Astrocyte (in vitro differentiated cells and primary cell): ENCODE measurements at regions not wholly inside any gene's neighbourhood (a gene's known extent, or its start where the extent isn't known, plus 50 kb on each side); places are given as distances from the start of the nearest gene placed in this dataset.
"Not testable (repeated sequence)": the region's sequence is repeated elsewhere in the genome, so short reads cannot be mapped to it uniquely, and the experiment has no call there.

ENCODE experiments used
- DNase-seq: peaks from one replicate; pipeline ENCODE4 v3.0.0-alpha.2; 2010; ENCODE audit warnings: low read depth
- FAIRE-seq: peaks from 2 replicates; lab custom pipeline; 2011; peaks lifted over from hg19 to GRCh38; lab: Jason Lieb, UNC
- H2AFZ ChIP-seq: 2 replicates; pipeline ENCODE4 v1.6.0; 2012; ENCODE audit warnings: low read depth, low read length, inconsistent platforms
- H3K27ac ChIP-seq: 2 replicates; pipeline ENCODE4 v1.5.1; 2011; ENCODE audit warnings: low read depth, low read length, inconsistent platforms
- H3K27me3 ChIP-seq: 2 replicates; pipeline ENCODE4 v1.6.0; 2011; ENCODE audit warnings: low read length, inconsistent platforms; ENCODE audit not compliant: insufficient read depth
- H3K36me3 ChIP-seq: 2 replicates; pipeline ENCODE4 v1.5.1; 2011; ENCODE audit warnings: low read length, inconsistent platforms; ENCODE audit not compliant: insufficient read depth
- H3K4me1 ChIP-seq: 2 replicates; pipeline ENCODE4 v1.5.1; 2011; ENCODE audit warnings: low read length, inconsistent platforms; ENCODE audit not compliant: insufficient read depth
- H3K4me2 ChIP-seq: 2 replicates; pipeline ENCODE4 v1.6.0; 2012; ENCODE audit warnings: low read length, inconsistent platforms
- H3K4me3 ChIP-seq: 2 replicates; pipeline ENCODE4 v1.5.1; 2011; ENCODE audit warnings: low read depth, mild to moderate bottlenecking, low read length, inconsistent platforms; ENCODE audit not compliant: insufficient read depth
- H3K79me2 ChIP-seq: 2 replicates; pipeline ENCODE4 v1.6.0; 2012; ENCODE audit warnings: mild to moderate bottlenecking, low read length, inconsistent platforms; ENCODE audit not compliant: insufficient read depth
- H3K9ac ChIP-seq: 2 replicates; pipeline ENCODE4 v1.6.0; 2012; ENCODE audit warnings: mild to moderate bottlenecking, low read length, inconsistent platforms
- H3K9me3 ChIP-seq: 2 replicates; pipeline ENCODE4 v1.5.1; 2012; ENCODE audit warnings: low read depth, mild to moderate bottlenecking, low read length, inconsistent platforms; ENCODE audit not compliant: insufficient read depth
- H4K20me1 ChIP-seq: 2 replicates; pipeline ENCODE4 v1.6.0; 2012; ENCODE audit warnings: low read length, inconsistent platforms; ENCODE audit not compliant: insufficient read depth
- H3K27ac Mint-ChIP-seq: one replicate; pipeline ENCODE4 v1.8.0; 2021; ENCODE audit warnings: mild to moderate bottlenecking, mixed read lengths; ENCODE audit not compliant: unreplicated experiment
- H3K27me3 Mint-ChIP-seq: one replicate; pipeline ENCODE4 v1.8.0; 2021; ENCODE audit warnings: low read depth, mixed read lengths; ENCODE audit not compliant: unreplicated experiment
- H3K36me3 Mint-ChIP-seq: one replicate; pipeline ENCODE4 v1.8.0; 2021; ENCODE audit warnings: low read depth, mixed read lengths; ENCODE audit not compliant: unreplicated experiment
- H3K4me1 Mint-ChIP-seq: one replicate; pipeline ENCODE4 v1.8.0; 2021; ENCODE audit warnings: low read depth, mixed read lengths; ENCODE audit not compliant: unreplicated experiment
- H3K4me3 Mint-ChIP-seq: one replicate; pipeline ENCODE4 v1.8.0; 2021; ENCODE audit warnings: mild to moderate bottlenecking, moderate library complexity, mixed read lengths; ENCODE audit not compliant: unreplicated experiment
- H3K9me3 Mint-ChIP-seq: one replicate; pipeline ENCODE4 v1.8.0; 2021; ENCODE audit warnings: mild to moderate bottlenecking, mixed read lengths; ENCODE audit not compliant: unreplicated experiment
- EZH2 ChIP-seq: IDR thresholded peaks from 2 replicates; pipeline ENCODE4 v1.6.1; 2012; ENCODE audit warnings: mild to moderate bottlenecking, low read length, inconsistent platforms; ENCODE audit not compliant: insufficient read depth
- TF ChIP-seq, protein P1 (sequence below): IDR thresholded peaks from 2 replicates; pipeline ENCODE4 v1.5.1; 2011; ENCODE audit warnings: low read depth, mild to moderate bottlenecking, inconsistent platforms, low read length, moderate library complexity; ENCODE audit not compliant: insufficient read depth

DNA sequence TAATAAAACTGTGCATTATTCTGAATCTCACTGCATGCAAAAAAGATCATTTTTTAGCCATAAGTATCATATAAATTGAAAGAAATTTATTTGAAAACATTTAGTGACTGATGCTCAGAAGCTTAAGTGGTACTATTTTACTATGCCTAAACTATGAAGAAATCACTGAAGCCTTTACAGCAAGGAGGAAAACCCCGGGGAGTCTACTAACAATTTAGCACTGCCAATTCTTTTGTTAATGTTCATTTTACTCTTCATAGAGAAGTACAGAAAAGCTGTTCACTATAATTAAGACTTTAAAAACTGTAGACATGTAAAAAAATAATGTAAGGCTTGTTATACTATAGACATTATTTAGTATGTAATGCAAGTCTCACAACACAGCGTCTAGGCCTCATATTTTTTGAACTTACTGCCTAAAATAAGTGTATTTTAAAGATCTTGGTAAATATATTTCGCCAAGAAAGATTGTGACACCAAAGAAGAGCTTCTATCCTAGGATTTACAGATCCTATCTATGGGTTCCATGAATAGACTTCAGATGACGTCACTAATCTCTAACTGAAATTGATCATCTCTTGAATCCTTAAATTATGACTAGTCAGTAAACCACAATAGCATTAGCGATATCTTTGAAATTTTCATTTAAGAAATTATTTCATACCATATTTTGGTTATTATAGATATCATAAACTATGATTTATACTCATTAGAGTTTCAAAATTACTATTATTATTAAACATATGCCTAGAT lies 602.5 kb downstream of the TMA16 start:
- no peak overlapping the region for H3K4me3 Mint-ChIP-seq
- Histone ChIP-seq H3K36me3 (no peaks in the 10 kb centered on the region), H3K4me1 (no peaks in the 10 kb centered on the region), H3K9me3 (no peaks in the 10 kb centered on the region), H3K4me2 (no peak overlapping the region), H3K9ac (no peak overlapping the region), H3K4me3 (no peak overlapping the region), H2AFZ (no peak overlapping the region), H3K27ac (no peak overlapping the region), H4K20me1 (no peaks in the 10 kb centered on the region), H3K79me2 (no peaks in the 10 kb centered on the region), H3K27me3 (no peaks in the 10 kb centered on the region)
- H3K9me3 Mint-ChIP-seq = peaks cover 3% of the 10 kb centered on the region
- FAIRE-seq = no peak
- no peak overlapping the region for H3K27ac Mint-ChIP-seq
- H3K4me1 Mint-ChIP-seq = no peaks in the 10 kb centered on the region
- H3K36me3 Mint-ChIP-seq = no peaks in the 10 kb centered on the region
- no peak for DNase-seq
- H3K27me3 Mint-ChIP-seq = no peaks in the 10 kb centered on the region
- TF ChIP-seq EZH2 = no peak
- TF ChIP-seq, protein P1, sequence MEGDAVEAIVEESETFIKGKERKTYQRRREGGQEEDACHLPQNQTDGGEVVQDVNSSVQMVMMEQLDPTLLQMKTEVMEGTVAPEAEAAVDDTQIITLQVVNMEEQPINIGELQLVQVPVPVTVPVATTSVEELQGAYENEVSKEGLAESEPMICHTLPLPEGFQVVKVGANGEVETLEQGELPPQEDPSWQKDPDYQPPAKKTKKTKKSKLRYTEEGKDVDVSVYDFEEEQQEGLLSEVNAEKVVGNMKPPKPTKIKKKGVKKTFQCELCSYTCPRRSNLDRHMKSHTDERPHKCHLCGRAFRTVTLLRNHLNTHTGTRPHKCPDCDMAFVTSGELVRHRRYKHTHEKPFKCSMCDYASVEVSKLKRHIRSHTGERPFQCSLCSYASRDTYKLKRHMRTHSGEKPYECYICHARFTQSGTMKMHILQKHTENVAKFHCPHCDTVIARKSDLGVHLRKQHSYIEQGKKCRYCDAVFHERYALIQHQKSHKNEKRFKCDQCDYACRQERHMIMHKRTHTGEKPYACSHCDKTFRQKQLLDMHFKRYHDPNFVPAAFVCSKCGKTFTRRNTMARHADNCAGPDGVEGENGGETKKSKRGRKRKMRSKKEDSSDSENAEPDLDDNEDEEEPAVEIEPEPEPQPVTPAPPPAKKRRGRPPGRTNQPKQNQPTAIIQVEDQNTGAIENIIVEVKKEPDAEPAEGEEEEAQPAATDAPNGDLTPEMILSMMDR = no peak

GRCh38 chr4:164100741-164101365 lies 606.4 kb downstream of the TMA16 start:
- not testable (repeated sequence) for DNase-seq, H3K79me2 ChIP-seq, H3K4me2 ChIP-seq, H3K36me3 Mint-ChIP-seq, H3K27ac ChIP-seq, H3K27me3 ChIP-seq, H3K4me1 ChIP-seq, H4K20me1 ChIP-seq, H3K9ac ChIP-seq, FAIRE-seq, H3K27ac Mint-ChIP-seq, H3K4me3 Mint-ChIP-seq, H3K4me3 ChIP-seq, H3K9me3 ChIP-seq, H2AFZ ChIP-seq, H3K4me1 Mint-ChIP-seq, H3K36me3 ChIP-seq, H3K27me3 Mint-ChIP-seq, H3K9me3 Mint-ChIP-seq

GRCh38 chr4:164108971-164109370 lies 614.5 kb downstream of the TMA16 start:
- Histone ChIP-seq H3K27ac (peak overlapping the region; percentile 54), H3K27me3 (no peaks in the 10 kb centered on the region), H3K4me3 (no peak overlapping the region), H2AFZ (no peak overlapping the region), H3K9me3 (no peaks in the 10 kb centered on the region), H3K9ac (no peak overlapping the region), H4K20me1 (no peaks in the 10 kb centered on the region), H3K4me1 (no peaks in the 10 kb centered on the region), H3K79me2 (no peaks in the 10 kb centered on the region), H3K36me3 (no peaks in the 10 kb centered on the region), H3K4me2 (no peak overlapping the region)
- DNase-seq (peak; percentile 4), FAIRE-seq (no peak)
- H3K9me3 Mint-ChIP-seq = no peaks in the 10 kb centered on the region
- no peaks in the 10 kb centered on the region for H3K27me3 Mint-ChIP-seq
- TF ChIP-seq, protein P1 = no peak
- no peak for TF ChIP-seq EZH2
- no peaks in the 10 kb centered on the region for H3K36me3 Mint-ChIP-seq
- no peak overlapping the region for H3K27ac Mint-ChIP-seq
- H3K4me3 Mint-ChIP-seq = no peak overlapping the region
- H3K4me1 Mint-ChIP-seq = peaks cover 4% of the 10 kb centered on the region
